LNCaP clone FGC (cell line): ENCODE measurements at regions not wholly inside any gene's neighbourhood (a gene's known extent, or its start where the extent isn't known, plus 50 kb on each side); places are given as distances from the start of the nearest gene placed in this dataset.
"Not testable (repeated sequence)": the region's sequence is repeated elsewhere in the genome, so short reads cannot be mapped to it uniquely, and the experiment has no call there.

Experiments
- DNase-seq: peaks from one replicate; pipeline ENCODE4 v3.0.0-alpha.2; 2011; ENCODE audit warnings: low read depth
- H3K4me3 ChIP-seq: 2 replicates; pipeline ENCODE4 v1.5.1; 2011; ENCODE audit warnings: mild to moderate bottlenecking, low read depth, low read length, control low read depth
- CTCF ChIP-seq: IDR thresholded peaks from 2 replicates; pipeline ENCODE4 v1.5.1; 2012; ENCODE audit warnings: mild to moderate bottlenecking; ENCODE audit not compliant: control insufficient read depth, insufficient read depth; ENCODE audit errors: extremely low read depth

GRCh38 chr15:81887912-81888311 is 157.9 kb downstream of the MEX3B start:
- no peak overlapping the region for H3K4me3 ChIP-seq
- TF ChIP-seq CTCF, result no peak
- no peak for DNase-seq

GRCh38 chr15:81887188-81887587 is 158.6 kb downstream of the MEX3B start:
- DNase-seq, H3K4me3 ChIP-seq: not testable (repeated sequence)

- DNase-seq, result no peak
- no peak for TF ChIP-seq CTCF
Measured at GRCh38 chr15:81886591-81886990, 159.2 kb downstream of the MEX3B start.

GRCh38 chr15:81886080-81886479 is 159.7 kb downstream of the MEX3B start:
- no peak overlapping the region for H3K4me3 ChIP-seq
- no peak for DNase-seq
- TF ChIP-seq CTCF, result no peak

More at GRCh38 chr15:81886591-81886990, 159.2 kb downstream of the MEX3B start:
- no peak overlapping the region for H3K4me3 ChIP-seq

GRCh38 chr15:81885135-81885534 is 160.7 kb downstream of the MEX3B start:
- no peak overlapping the region for H3K4me3 ChIP-seq
- no peak for TF ChIP-seq CTCF
- DNase-seq, result no peak

GRCh38 chr15:81882504-81882903 is 163.3 kb downstream of the MEX3B start:
- TF ChIP-seq CTCF, result no peak
- H3K4me3 ChIP-seq, result no peak overlapping the region
- DNase-seq, result no peak

- DNase-seq, result no peak
- H3K4me3 ChIP-seq, result no peak overlapping the region
- TF ChIP-seq CTCF, result no peak
Measured at GRCh38 chr15:81880833-81881232, 165.0 kb downstream of the MEX3B start.
